WI38 (cell line): ENCODE measurements at regions not wholly inside any gene's neighbourhood (a gene's known extent, or its start where the extent isn't known, plus 50 kb on each side); places are given as distances from the start of the nearest gene placed in this dataset.

Source experiments
- H3K4me3 ChIP-seq: 2 replicates; pipeline ENCODE4 v1.5.1; 2011; ENCODE audit warnings: low read depth, mild to moderate bottlenecking, control low read depth, low read length
- TF ChIP-seq, protein P1 (sequence below): IDR thresholded peaks from 2 replicates; pipeline ENCODE4 v1.5.1; 2012; ENCODE audit warnings: low read depth, mild to moderate bottlenecking, control low read depth, low read length

DNA sequence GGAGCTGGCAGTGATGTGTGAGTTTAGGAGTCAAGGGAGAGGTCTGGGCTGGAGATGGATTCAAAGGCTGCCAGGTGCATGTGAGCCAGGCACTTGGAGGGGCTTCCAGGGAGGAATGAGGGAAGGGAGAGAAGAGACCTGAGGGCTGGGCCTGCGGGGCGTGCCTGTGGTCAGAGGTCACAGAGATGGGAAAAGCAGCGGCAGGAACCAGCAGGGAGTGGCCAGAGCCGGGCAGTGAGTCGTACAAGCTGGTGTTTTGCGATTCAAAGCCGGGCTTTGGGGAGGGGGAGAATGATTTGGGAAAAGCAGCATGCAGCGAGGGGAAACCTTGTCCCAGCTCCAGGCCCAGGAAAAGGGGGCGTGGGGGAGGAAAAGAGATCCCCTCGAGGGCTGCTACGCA lies 96.9 kb upstream of the RTL6 start:
- TF ChIP-seq, protein P1, sequence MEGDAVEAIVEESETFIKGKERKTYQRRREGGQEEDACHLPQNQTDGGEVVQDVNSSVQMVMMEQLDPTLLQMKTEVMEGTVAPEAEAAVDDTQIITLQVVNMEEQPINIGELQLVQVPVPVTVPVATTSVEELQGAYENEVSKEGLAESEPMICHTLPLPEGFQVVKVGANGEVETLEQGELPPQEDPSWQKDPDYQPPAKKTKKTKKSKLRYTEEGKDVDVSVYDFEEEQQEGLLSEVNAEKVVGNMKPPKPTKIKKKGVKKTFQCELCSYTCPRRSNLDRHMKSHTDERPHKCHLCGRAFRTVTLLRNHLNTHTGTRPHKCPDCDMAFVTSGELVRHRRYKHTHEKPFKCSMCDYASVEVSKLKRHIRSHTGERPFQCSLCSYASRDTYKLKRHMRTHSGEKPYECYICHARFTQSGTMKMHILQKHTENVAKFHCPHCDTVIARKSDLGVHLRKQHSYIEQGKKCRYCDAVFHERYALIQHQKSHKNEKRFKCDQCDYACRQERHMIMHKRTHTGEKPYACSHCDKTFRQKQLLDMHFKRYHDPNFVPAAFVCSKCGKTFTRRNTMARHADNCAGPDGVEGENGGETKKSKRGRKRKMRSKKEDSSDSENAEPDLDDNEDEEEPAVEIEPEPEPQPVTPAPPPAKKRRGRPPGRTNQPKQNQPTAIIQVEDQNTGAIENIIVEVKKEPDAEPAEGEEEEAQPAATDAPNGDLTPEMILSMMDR: no peak
- no peak overlapping the region for H3K4me3 ChIP-seq

DNA sequence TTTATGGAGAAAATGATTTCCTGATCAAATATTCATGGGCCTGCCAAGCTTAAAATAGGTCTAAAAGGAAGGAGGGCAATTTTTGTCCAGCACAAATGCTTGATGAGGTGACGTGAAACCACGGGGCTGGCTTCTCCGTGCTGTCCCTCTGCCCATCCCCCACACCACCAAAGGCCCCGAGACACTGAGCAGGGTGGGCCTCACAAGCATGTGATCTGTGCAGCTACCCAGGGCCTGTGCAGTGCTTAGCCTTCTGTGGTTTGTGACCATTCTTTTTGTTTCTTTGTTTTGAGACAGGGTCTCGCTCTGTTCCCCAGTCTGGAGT lies 94.8 kb upstream of the RTL6 start:
- no peak overlapping the region for H3K4me3 ChIP-seq
- TF ChIP-seq, protein P1: no peak

DNA sequence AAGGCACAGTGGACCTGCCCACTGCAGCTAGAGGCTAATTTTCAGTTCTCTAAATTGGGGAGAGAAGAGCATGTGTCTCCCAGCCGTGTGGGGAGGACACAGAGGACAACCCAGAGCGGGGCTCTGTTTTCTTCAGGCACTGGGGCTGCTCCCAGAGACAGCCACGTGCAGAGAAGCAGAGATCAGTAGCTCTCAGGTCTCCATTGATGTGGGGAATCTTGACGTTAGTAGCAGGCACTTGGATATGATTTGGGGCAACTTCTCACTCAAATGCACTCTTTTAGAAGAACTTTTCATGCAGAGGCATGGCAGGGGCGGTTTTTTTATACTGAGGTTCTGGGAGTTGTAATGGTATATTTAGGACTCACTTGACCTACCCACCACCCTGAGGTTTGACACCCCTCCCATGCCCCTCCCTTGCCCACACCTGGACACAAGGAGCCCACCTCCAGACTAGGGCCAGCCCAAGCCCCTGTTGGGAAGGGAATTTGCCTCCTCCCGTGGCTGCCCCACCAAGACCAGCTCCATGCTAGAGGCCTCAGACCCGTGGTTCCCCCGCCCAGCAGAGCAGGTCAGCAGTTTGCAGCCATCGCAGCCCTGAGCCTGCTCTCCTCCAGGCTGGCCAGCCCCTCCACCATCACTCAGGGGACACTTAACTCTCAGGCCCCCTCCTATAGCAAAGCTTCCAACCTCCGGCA lies 94.2 kb upstream of the RTL6 start:
- TF ChIP-seq, protein P1: no peak
- H3K4me3 ChIP-seq: no peak overlapping the region

DNA sequence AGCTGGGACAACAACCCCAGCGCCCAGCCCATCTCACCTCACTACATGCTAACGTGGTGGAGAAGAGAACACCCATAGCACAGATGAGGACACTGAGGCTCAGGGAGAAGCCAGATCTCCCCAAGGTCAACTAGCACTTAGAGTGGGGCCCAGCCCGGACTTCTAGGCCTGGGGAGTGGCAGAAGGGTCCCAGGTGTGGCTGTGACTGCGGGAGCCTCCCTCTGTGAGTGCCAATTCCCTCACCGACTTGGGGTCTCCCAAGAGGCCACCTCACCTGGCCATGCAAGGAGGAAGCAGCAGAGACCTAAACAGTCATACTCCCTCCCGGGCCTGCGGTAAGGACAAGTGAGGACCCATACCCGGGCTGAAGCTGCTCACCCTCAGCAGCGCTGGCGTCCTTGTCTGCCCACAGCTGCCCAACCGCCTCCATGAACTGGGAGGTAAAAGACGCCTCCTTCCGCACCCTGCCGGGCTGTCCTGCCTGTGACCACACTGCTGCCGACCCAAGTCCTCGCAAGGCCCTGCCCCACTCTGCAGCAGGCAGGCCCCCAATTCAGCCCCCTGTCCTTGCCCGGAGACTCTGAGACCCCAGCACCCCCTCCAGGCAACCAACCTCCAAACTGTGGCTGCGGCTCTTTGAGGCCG lies 93.2 kb upstream of the RTL6 start:
- TF ChIP-seq, protein P1: no peak
- no peak overlapping the region for H3K4me3 ChIP-seq

DNA sequence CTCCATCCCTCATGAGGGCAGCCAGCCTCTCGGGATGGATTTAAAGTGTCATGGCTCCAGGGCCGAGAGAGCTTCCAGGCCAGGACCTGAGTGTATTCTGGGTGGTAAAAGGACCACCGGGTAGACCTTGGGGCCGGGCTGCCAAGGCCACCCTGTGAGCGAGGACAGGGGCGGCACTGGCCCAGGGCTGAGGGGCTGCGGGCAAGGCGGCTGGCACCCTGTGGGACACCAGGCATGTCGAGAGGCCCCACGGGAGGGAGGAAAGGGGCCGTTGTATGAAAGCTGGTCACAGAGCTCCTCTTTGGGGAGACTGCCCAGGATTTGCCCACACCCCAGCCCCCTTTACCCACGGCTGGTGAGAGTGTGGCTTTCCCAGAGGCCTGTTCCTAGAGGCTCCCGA lies 92.3 kb upstream of the RTL6 start:
- H3K4me3 ChIP-seq: no peak overlapping the region
- TF ChIP-seq, protein P1: no peak

DNA sequence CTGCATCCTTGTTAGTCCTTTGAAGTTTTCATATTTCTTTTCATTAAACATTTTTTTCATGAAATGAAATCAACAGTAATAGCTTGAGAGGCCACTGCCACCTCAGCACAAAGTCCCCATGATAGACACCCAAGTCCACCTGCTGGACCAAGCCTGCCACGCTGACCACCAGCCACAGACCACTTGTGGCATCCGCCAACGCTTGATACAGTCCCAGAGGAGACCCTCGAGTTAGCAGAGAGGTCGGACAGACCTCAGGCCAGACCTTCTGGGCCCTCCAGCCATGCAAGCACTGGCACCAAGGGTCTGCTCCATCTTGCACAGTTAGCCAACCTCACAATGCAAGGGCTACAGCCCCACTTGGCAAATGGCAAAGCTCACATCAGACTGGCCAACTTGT lies 91.8 kb upstream of the RTL6 start:
- TF ChIP-seq, protein P1: no peak
- no peak overlapping the region for H3K4me3 ChIP-seq

DNA sequence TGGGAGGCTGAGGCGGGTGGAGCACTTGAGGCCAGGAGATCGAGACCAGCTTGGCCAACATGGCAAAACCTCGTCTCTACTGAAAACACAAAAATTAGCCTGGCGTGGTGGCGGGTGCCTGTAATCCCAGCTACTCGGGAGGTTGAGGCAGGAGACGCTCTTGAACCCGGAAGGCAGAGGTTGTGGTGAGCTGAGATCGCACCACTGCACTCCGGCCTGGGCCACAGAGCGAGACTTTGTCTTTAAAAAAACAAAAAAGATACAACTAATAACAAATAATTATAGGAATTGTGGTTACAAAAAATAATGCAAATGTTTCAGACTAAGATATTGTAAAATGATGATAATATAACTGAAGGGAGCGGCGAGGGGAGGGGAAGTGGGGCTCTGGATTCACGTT lies 90.3 kb upstream of the RTL6 start:
- TF ChIP-seq, protein P1: no peak
- no peak overlapping the region for H3K4me3 ChIP-seq
